ENCODE measurements at regions not wholly inside any gene's neighbourhood (a gene's known extent, or its start where the extent isn't known, plus 50 kb on each side); places are given as distances from the start of the nearest gene placed in this dataset.
A peak's percentile ranks its signal among the peaks of the same experiment; 100 is the strongest.

DNA sequence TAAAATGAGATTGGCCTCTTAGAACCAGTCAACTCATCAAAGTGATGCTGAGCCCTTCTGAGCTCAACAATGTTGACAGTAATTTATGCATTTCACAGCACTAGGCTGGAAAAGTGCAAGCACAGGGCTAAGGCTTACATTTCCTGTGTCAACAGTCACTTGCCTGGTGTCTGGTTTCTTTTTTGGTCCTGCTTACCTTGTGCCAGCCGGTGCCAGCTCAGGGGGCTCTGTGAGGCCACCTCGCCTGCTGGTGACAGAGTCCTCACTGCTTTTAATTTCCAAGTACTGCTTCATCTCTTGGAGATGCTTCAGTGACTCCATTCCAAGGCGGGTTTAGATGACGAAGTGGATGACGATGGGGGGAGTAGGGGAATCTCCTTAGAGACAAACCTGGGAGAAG lies 53.1 kb upstream of the KCNA1 start:
- Mint-ChIP-seq H3K4me1 (peaks cover 15 to 19% of the 10 kb centered on the region in 2 experiments), H3K27me3 (ENCODE audit: low read depth) (peaks cover 62% of the 10 kb centered on the region), H3K9me3 (no peaks in the 10 kb centered on the region; a peak in 1 of 5 replicates), H3K27ac (no peak overlapping the region), H3K36me3 (ENCODE audit: insufficient read depth in 1 of 3, low read depth in 3 of 3) (no peaks in the 10 kb centered on the region), H3K4me3 (no peak overlapping the region)
- Histone ChIP-seq H3K56ac (ENCODE audit: insufficient read length, low read depth, low read length) (no peak overlapping the region), H3K9ac (ENCODE audit: extremely low read depth, insufficient read length, low read length) (no peak overlapping the region), H3K14ac (ENCODE audit: insufficient read depth, low read length) (no peak overlapping the region), H3K79me2 (ENCODE audit: insufficient read depth, low read length) (no peaks in the 10 kb centered on the region), H2BK5ac (ENCODE audit: insufficient read length, low read length) (no peak overlapping the region), H3K79me1 (ENCODE audit: insufficient read depth, low read depth, low read length, poor library complexity, severe bottlenecking) (no peaks in the 10 kb centered on the region), H3K9me3 (ENCODE audit: control insufficient read depth, low read depth, low read length) (no peaks in the 10 kb centered on the region), H3T11ph (ENCODE audit: low read length) (no peak overlapping the region), H3K4ac (ENCODE audit: low read depth, low read length) (no peak overlapping the region), H2AFZ (ENCODE audit: low read length) (no peak overlapping the region), H4K91ac (ENCODE audit: insufficient read length, low read depth, low read length) (no peak overlapping the region), H3K4me2 (ENCODE audit: insufficient read depth, insufficient read length, low read length) (no peak overlapping the region), H2AK5ac (ENCODE audit: insufficient read length, low read length) (no peak overlapping the region), H4K8ac (replicated peaks; ENCODE audit: insufficient read length, low read depth, low read length) (no peak overlapping the region), H2BK20ac (ENCODE audit: low read depth, low read length, poor library complexity, severe bottlenecking) (no peak overlapping the region), H2BK120ac (ENCODE audit: low read depth, low read length, poor library complexity, severe bottlenecking) (no peak overlapping the region), H4K5ac (ENCODE audit: insufficient read length, low read depth, low read length) (no peak overlapping the region), H3K23ac (ENCODE audit: insufficient read length, low read depth, low read length) (no peak overlapping the region), H3K4me1 (ENCODE audit: insufficient read depth, low read length) (0 out of 2 replicates have a peak, but pooled peaks cover 1% of the 10 kb centered on the region), H3K27me3 (ENCODE audit: insufficient read depth, low read length) (no peaks in the 10 kb centered on the region; the same call in 1 of the 2 replicates), H2BK12ac (ENCODE audit: insufficient read length, low read depth, low read length) (no peak overlapping the region), H2BK15ac (ENCODE audit: low read depth, low read length) (no peak overlapping the region), H3K23me2 (ENCODE audit: insufficient read length, low read depth, low read length, poor library complexity, severe bottlenecking) (no peaks in the 10 kb centered on the region), H4K20me1 (ENCODE audit: control insufficient read depth, insufficient read depth, insufficient read length) (no peaks in the 10 kb centered on the region), H3K27ac (ENCODE audit: insufficient read length, low read depth, low read length) (no peak overlapping the region), H3K18ac (ENCODE audit: insufficient read length, low read depth, low read length) (no peak overlapping the region)
- DNase-seq: peak; percentile 11
- no CpG with 5 or more reads among the region's 5 CpGs for WGBS (ENCODE audit: extremely low coverage, insufficient read length, low lambda C conversion rate)
- TF ChIP-seq CTCF (conservative IDR thresholded peaks at IDR 0.05): no peak
